GM23338 (cell line): ENCODE measurements at regions not wholly inside any gene's neighbourhood (a gene's known extent, or its start where the extent isn't known, plus 50 kb on each side); places are given as distances from the start of the nearest gene placed in this dataset.

Experiments used
- ATAC-seq: fragments of 200-7000 bp; cut with Tn5 transposase; 3 replicates; pipeline ENCODE4 v1.9.1; 2020
- DNase-seq: peaks from one replicate; pipeline ENCODE4 v3.0.0-alpha.2; 2015; ENCODE audit warnings: low spot score
- H2AFZ ChIP-seq: fragments of 200-600 bp; sonication (generic); 2 replicates; pipeline ENCODE4 v1.8.0; 2016; ENCODE audit warnings: antibody characterized with exemption, mild to moderate bottlenecking, moderate library complexity
- H3F3A ChIP-seq: fragments of 200-600 bp; sonication (generic); replicated peaks from 2 replicates; pipeline ENCODE4 v1.8.0; 2017; ENCODE audit warnings: antibody characterized with exemption, mixed run types, low read depth
- H3K27ac ChIP-seq: fragments of 200-600 bp; sonication (generic); 2 replicates; pipeline ENCODE4 v1.6.1; 2016; ENCODE audit warnings: low read depth
- H3K27me3 ChIP-seq: fragments of 200-600 bp; sonication (generic); 2 replicates; pipeline ENCODE4 v1.8.0; 2016; ENCODE audit warnings: mild to moderate bottlenecking, mixed run types, moderate library complexity; ENCODE audit not compliant: insufficient read depth
- H3K36me3 ChIP-seq: fragments of 200-600 bp; sonication (generic); 2 replicates; pipeline ENCODE4 v1.8.0; 2016; ENCODE audit warnings: mild to moderate bottlenecking; ENCODE audit not compliant: insufficient read depth
- H3K4me1 ChIP-seq: fragments of 200-600 bp; sonication (generic); 2 replicates; pipeline ENCODE4 v1.8.0; 2016; ENCODE audit warnings: mild to moderate bottlenecking, moderate library complexity; ENCODE audit not compliant: insufficient read depth
- H3K4me2 ChIP-seq: fragments of 200-600 bp; sonication (generic); 2 replicates; pipeline ENCODE4 v1.7.1; 2017; ENCODE audit warnings: mixed run types
- H3K4me3 ChIP-seq: fragments of 200-600 bp; sonication (generic); 2 replicates; pipeline ENCODE4 v1.6.1; 2016; ENCODE audit warnings: mixed run types
- H3K79me2 ChIP-seq: fragments of 200-600 bp; sonication (generic); replicated peaks from 2 replicates; pipeline ENCODE4 v1.8.0; 2017; ENCODE audit warnings: mild to moderate bottlenecking; ENCODE audit not compliant: insufficient read depth
- H3K9me2 ChIP-seq: fragments of 200-600 bp; sonication (generic); 2 replicates; pipeline ENCODE4 v1.8.0; 2017; ENCODE audit not compliant: insufficient read depth
- H4K20me1 ChIP-seq: fragments of 200-600 bp; sonication (generic); replicated peaks from 2 replicates; pipeline ENCODE4 v1.8.0; 2017; ENCODE audit warnings: mild to moderate bottlenecking; ENCODE audit not compliant: insufficient read depth
- H3K27ac Mint-ChIP-seq: 2 replicates; pipeline ENCODE4 v1.8.0; 2020; ENCODE audit warnings: inconsistent platforms, mild to moderate bottlenecking, moderate library complexity, mixed read lengths
- H3K27me3 Mint-ChIP-seq: 3 replicates; pipeline ENCODE4 v1.8.0; 2022; ENCODE audit warnings: low read depth, mild to moderate bottlenecking, moderate library complexity, mixed read lengths, inconsistent platforms; ENCODE audit not compliant: insufficient read depth, poor library complexity
- H3K36me3 Mint-ChIP-seq: 3 replicates; pipeline ENCODE4 v1.8.0; 2021; ENCODE audit warnings: low read depth, mild to moderate bottlenecking, inconsistent platforms, moderate library complexity, mixed read lengths
- H3K4me1 Mint-ChIP-seq: 3 replicates; pipeline ENCODE4 v1.8.0; 2020; ENCODE audit warnings: mild to moderate bottlenecking, inconsistent platforms, mixed read lengths
- H3K4me3 Mint-ChIP-seq: 3 replicates; pipeline ENCODE4 v1.8.0; 2021; ENCODE audit warnings: moderate library complexity, mild to moderate bottlenecking, inconsistent platforms, mixed read lengths
- H3K9me3 Mint-ChIP-seq: 3 replicates; pipeline ENCODE4 v1.8.0; 2020; ENCODE audit warnings: moderate library complexity, mild to moderate bottlenecking, inconsistent platforms, mixed read lengths
- CREB1 ChIP-seq: fragments of 250-450 bp; sonication (Bioruptor Pico); IDR thresholded peaks from 2 replicates; pipeline ENCODE4 v1.5.0; 2020; ENCODE audit warnings: low read depth, mild to moderate bottlenecking, moderate library complexity
- EZH2 ChIP-seq: fragments of 200-600 bp; sonication (generic); IDR thresholded peaks from one replicate; pipeline ENCODE4 v1.8.0; 2017; ENCODE audit warnings: antibody characterized with exemption, mild to moderate bottlenecking, low read depth; ENCODE audit not compliant: unreplicated experiment
- EZH2phosphoT487 ChIP-seq: fragments of 200-600 bp; sonication (generic); IDR thresholded peaks from one replicate; pipeline ENCODE4 v1.8.1; 2018; ENCODE audit warnings: antibody characterized with exemption; ENCODE audit not compliant: unreplicated experiment
- JUNB ChIP-seq: IDR thresholded peaks from one replicate; pipeline ENCODE4 v1.6.1; 2016; ENCODE audit warnings: antibody characterized with exemption; ENCODE audit not compliant: unreplicated experiment
- NANOG ChIP-seq: IDR thresholded peaks from 2 replicates; pipeline ENCODE4 v1.6.1; 2016; ENCODE audit warnings: antibody characterized with exemption, borderline replicate concordance
- POLR2AphosphoS5 ChIP-seq: IDR thresholded peaks from 2 replicates; pipeline ENCODE4 v1.6.1; 2016; ENCODE audit warnings: antibody characterized with exemption, low read depth
- STAT1 ChIP-seq: IDR thresholded peaks from one replicate; pipeline ENCODE4 v1.6.1; 2016; ENCODE audit warnings: antibody characterized with exemption; ENCODE audit not compliant: unreplicated experiment
- ZNF114 ChIP-seq: fragments of 250-450 bp; sonication (Bioruptor Pico); IDR thresholded peaks from 2 replicates; pipeline ENCODE4 v1.5.0; 2020; ENCODE audit warnings: mild to moderate bottlenecking, moderate library complexity
- ZNF331 ChIP-seq: fragments of 250-450 bp; sonication (Bioruptor Pico); IDR thresholded peaks from 2 replicates; pipeline ENCODE4 v1.5.0; 2020; ENCODE audit warnings: low read depth, mild to moderate bottlenecking, moderate library complexity
- TF ChIP-seq, protein P1 (sequence below), 2 experiments: fragments of 200-600 bp in 1 of 2; sonication (generic) in 1 of 2; conservative IDR thresholded peaks; 2 replicates each; pipeline versions ENCODE4 v1.5.1 to v1.6.1; 2016 to 2017; ENCODE audit warnings: antibody characterized with exemption in 2 of 2, low read depth in 2 of 2, mild to moderate bottlenecking in 2 of 2, moderate library complexity in 1 of 2
- TF ChIP-seq, protein P2 (sequence below): IDR thresholded peaks from 2 replicates; pipeline ENCODE4 v1.6.1; 2016; ENCODE audit warnings: antibody characterized with exemption
- TF ChIP-seq, protein P3 (sequence below): fragments of 250-450 bp; sonication (Bioruptor Pico); IDR thresholded peaks from 2 replicates; pipeline ENCODE4 v1.5.0; 2020; ENCODE audit warnings: mild to moderate bottlenecking, moderate library complexity
- TF ChIP-seq, protein P4 (sequence below): IDR thresholded peaks from one replicate; pipeline ENCODE4 v1.6.1; 2018; ENCODE audit warnings: antibody characterized with exemption; ENCODE audit not compliant: unreplicated experiment

DNA sequence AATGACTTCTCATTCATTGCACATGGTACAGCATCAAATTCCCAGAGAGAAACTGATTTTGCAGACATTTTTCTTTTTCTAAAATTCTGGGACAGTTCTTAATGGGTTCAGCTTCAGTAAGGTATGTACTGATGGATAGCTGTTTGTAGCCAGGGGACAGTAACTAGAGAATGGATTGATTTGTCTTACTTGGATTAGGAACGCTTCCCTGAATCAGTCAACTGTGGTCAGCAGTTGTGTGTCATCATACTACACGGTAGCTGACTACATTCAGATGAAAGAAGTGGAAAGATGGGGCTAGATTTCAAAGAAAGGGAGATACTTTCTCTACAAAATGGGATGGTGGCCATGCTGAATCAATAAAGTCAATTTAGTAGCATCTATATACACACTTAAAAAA is 431.4 kb downstream of the GRB14 start:
- no peak overlapping the region for H3K4me2 ChIP-seq
- no peak overlapping the region for H3K4me3 ChIP-seq
- no peaks in the 10 kb centered on the region for H3K9me2 ChIP-seq
- no peaks in the 10 kb centered on the region for H4K20me1 ChIP-seq
- DNase-seq (no peak), ATAC-seq (no peak)
- no peak overlapping the region for H3K27ac ChIP-seq
- Mint-ChIP-seq H3K36me3 (no peaks in the 10 kb centered on the region), H3K4me1 (no peaks in the 10 kb centered on the region), H3K4me3 (no peak overlapping the region), H3K27me3 (no peaks in the 10 kb centered on the region), H3K9me3 (no peaks in the 10 kb centered on the region; the same call in 2 of the 3 replicates), H3K27ac (no peak overlapping the region)
- H3K36me3 ChIP-seq = no peaks in the 10 kb centered on the region
- no peaks in the 10 kb centered on the region for H3K27me3 ChIP-seq
- H3K79me2 ChIP-seq = no peaks in the 10 kb centered on the region
- peak overlapping the region; percentile 30; the same call in 1 of the 2 replicates for H2AFZ ChIP-seq
- no peaks in the 10 kb centered on the region for H3F3A ChIP-seq
- H3K4me1 ChIP-seq = no peaks in the 10 kb centered on the region
- no peak for TF ChIP-seq NANOG
- TF ChIP-seq EZH2phosphoT487 = no peak
- TF ChIP-seq CREB1 (CRISPR knock-in tag) = no peak
- TF ChIP-seq JUNB = no peak
- TF ChIP-seq, protein P1, sequence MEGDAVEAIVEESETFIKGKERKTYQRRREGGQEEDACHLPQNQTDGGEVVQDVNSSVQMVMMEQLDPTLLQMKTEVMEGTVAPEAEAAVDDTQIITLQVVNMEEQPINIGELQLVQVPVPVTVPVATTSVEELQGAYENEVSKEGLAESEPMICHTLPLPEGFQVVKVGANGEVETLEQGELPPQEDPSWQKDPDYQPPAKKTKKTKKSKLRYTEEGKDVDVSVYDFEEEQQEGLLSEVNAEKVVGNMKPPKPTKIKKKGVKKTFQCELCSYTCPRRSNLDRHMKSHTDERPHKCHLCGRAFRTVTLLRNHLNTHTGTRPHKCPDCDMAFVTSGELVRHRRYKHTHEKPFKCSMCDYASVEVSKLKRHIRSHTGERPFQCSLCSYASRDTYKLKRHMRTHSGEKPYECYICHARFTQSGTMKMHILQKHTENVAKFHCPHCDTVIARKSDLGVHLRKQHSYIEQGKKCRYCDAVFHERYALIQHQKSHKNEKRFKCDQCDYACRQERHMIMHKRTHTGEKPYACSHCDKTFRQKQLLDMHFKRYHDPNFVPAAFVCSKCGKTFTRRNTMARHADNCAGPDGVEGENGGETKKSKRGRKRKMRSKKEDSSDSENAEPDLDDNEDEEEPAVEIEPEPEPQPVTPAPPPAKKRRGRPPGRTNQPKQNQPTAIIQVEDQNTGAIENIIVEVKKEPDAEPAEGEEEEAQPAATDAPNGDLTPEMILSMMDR (conservative IDR thresholded peaks at IDR 0.05; ENCODE audit: low read depth in 2 of 2) = no peak
- TF ChIP-seq, protein P2, sequence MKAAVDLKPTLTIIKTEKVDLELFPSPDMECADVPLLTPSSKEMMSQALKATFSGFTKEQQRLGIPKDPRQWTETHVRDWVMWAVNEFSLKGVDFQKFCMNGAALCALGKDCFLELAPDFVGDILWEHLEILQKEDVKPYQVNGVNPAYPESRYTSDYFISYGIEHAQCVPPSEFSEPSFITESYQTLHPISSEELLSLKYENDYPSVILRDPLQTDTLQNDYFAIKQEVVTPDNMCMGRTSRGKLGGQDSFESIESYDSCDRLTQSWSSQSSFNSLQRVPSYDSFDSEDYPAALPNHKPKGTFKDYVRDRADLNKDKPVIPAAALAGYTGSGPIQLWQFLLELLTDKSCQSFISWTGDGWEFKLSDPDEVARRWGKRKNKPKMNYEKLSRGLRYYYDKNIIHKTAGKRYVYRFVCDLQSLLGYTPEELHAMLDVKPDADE = no peak
- TF ChIP-seq EZH2 = no peak
- no peak for TF ChIP-seq STAT1
- TF ChIP-seq POLR2AphosphoS5 = no peak
- TF ChIP-seq, protein P3, sequence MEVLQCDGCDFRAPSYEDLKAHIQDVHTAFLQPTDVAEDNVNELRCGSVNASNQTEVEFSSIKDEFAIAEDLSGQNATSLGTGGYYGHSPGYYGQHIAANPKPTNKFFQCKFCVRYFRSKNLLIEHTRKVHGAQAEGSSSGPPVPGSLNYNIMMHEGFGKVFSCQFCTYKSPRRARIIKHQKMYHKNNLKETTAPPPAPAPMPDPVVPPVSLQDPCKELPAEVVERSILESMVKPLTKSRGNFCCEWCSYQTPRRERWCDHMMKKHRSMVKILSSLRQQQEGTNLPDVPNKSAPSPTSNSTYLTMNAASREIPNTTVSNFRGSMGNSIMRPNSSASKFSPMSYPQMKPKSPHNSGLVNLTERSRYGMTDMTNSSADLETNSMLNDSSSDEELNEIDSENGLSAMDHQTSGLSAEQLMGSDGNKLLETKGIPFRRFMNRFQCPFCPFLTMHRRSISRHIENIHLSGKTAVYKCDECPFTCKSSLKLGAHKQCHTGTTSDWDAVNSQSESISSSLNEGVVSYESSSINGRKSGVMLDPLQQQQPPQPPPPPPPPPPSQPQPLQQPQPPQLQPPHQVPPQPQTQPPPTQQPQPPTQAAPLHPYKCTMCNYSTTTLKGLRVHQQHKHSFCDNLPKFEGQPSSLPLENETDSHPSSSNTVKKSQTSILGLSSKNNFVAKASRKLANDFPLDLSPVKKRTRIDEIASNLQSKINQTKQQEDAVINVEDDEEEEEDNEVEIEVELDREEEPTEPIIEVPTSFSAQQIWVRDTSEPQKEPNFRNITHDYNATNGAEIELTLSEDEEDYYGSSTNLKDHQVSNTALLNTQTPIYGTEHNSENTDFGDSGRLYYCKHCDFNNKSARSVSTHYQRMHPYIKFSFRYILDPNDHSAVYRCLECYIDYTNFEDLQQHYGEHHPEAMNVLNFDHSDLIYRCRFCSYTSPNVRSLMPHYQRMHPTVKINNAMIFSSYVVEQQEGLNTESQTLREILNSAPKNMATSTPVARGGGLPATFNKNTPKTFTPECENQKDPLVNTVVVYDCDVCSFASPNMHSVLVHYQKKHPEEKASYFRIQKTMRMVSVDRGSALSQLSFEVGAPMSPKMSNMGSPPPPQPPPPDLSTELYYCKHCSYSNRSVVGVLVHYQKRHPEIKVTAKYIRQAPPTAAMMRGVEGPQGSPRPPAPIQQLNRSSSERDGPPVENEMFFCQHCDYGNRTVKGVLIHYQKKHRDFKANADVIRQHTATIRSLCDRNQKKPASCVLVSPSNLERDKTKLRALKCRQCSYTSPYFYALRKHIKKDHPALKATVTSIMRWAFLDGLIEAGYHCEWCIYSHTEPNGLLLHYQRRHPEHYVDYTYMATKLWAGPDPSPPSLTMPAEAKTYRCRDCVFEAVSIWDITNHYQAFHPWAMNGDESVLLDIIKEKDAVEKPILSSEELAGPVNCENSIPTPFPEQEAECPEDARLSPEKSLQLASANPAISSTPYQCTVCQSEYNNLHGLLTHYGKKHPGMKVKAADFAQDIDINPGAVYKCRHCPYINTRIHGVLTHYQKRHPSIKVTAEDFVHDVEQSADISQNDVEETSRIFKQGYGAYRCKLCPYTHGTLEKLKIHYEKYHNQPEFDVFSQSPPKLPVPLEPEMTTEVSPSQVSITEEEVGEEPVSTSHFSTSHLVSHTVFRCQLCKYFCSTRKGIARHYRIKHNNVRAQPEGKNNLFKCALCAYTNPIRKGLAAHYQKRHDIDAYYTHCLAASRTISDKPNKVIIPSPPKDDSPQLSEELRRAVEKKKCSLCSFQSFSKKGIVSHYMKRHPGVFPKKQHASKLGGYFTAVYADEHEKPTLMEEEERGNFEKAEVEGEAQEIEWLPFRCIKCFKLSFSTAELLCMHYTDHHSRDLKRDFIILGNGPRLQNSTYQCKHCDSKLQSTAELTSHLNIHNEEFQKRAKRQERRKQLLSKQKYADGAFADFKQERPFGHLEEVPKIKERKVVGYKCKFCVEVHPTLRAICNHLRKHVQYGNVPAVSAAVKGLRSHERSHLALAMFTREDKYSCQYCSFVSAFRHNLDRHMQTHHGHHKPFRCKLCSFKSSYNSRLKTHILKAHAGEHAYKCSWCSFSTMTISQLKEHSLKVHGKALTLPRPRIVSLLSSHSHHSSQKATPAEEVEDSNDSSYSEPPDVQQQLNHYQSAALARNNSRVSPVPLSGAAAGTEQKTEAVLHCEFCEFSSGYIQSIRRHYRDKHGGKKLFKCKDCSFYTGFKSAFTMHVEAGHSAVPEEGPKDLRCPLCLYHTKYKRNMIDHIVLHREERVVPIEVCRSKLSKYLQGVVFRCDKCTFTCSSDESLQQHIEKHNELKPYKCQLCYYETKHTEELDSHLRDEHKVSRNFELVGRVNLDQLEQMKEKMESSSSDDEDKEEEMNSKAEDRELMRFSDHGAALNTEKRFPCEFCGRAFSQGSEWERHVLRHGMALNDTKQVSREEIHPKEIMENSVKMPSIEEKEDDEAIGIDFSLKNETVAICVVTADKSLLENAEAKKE = no peak
- TF ChIP-seq, protein P4, sequence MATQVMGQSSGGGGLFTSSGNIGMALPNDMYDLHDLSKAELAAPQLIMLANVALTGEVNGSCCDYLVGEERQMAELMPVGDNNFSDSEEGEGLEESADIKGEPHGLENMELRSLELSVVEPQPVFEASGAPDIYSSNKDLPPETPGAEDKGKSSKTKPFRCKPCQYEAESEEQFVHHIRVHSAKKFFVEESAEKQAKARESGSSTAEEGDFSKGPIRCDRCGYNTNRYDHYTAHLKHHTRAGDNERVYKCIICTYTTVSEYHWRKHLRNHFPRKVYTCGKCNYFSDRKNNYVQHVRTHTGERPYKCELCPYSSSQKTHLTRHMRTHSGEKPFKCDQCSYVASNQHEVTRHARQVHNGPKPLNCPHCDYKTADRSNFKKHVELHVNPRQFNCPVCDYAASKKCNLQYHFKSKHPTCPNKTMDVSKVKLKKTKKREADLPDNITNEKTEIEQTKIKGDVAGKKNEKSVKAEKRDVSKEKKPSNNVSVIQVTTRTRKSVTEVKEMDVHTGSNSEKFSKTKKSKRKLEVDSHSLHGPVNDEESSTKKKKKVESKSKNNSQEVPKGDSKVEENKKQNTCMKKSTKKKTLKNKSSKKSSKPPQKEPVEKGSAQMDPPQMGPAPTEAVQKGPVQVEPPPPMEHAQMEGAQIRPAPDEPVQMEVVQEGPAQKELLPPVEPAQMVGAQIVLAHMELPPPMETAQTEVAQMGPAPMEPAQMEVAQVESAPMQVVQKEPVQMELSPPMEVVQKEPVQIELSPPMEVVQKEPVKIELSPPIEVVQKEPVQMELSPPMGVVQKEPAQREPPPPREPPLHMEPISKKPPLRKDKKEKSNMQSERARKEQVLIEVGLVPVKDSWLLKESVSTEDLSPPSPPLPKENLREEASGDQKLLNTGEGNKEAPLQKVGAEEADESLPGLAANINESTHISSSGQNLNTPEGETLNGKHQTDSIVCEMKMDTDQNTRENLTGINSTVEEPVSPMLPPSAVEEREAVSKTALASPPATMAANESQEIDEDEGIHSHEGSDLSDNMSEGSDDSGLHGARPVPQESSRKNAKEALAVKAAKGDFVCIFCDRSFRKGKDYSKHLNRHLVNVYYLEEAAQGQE = no peak
- no peak for TF ChIP-seq ZNF114 (CRISPR knock-in tag)
- TF ChIP-seq ZNF331 (CRISPR knock-in tag) = no peak
